ENCODE measurements at regions not wholly inside any gene's neighbourhood (a gene's known extent, or its start where the extent isn't known, plus 50 kb on each side); places are given as distances from the start of the nearest gene placed in this dataset.

DNA sequence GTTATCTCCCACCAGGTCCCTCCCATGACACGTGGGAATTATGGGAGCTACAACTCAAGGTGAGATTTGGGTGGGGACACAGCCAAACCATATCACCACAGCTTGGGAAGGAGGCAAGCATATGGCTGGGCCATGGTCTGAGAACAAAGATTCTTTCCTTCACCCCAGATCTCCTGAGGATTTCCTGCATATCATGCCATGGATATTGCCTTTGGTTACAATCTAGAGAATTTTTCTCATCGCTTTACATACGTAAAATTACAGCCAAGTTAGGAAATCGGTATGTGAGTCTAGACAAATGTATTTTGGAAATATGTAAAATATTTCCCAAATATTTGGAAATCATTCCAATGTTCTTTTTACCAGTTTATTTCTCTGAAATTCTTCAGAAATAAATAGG, 398.3 kb downstream of the RFC3 start:
- Mint-ChIP-seq H3K27ac (no peak overlapping the region), H3K4me1 (no peaks in the 10 kb centered on the region), H3K4me3 (no peak overlapping the region), H3K27me3 (ENCODE audit: low read depth) (no peaks in the 10 kb centered on the region), H3K36me3 (ENCODE audit: insufficient read depth in 1 of 3, low read depth in 3 of 3) (no peaks in the 10 kb centered on the region), H3K9me3 (no peaks in the 10 kb centered on the region)
- Histone ChIP-seq H3K9me3 (ENCODE audit: control insufficient read depth, low read depth, low read length) (no peaks in the 10 kb centered on the region), H3K23ac (ENCODE audit: insufficient read length, low read depth, low read length) (no peak overlapping the region), H3K14ac (ENCODE audit: insufficient read depth, low read length) (no peak overlapping the region), H4K20me1 (ENCODE audit: control insufficient read depth, insufficient read depth, insufficient read length) (no peaks in the 10 kb centered on the region), H2BK120ac (ENCODE audit: low read depth, low read length, poor library complexity, severe bottlenecking) (no peak overlapping the region), H3K23me2 (ENCODE audit: insufficient read length, low read depth, low read length, poor library complexity, severe bottlenecking) (no peaks in the 10 kb centered on the region), H3K79me2 (ENCODE audit: insufficient read depth, low read length) (no peaks in the 10 kb centered on the region), H2BK15ac (ENCODE audit: low read depth, low read length) (no peak overlapping the region), H3K79me1 (ENCODE audit: insufficient read depth, low read depth, low read length, poor library complexity, severe bottlenecking) (no peaks in the 10 kb centered on the region), H2BK5ac (ENCODE audit: insufficient read length, low read length) (no peak overlapping the region), H3T11ph (ENCODE audit: low read length) (no peak overlapping the region), H4K8ac (replicated peaks; ENCODE audit: insufficient read length, low read depth, low read length) (no peak overlapping the region), H2AFZ (ENCODE audit: low read length) (no peak overlapping the region), H3K56ac (ENCODE audit: insufficient read length, low read depth, low read length) (no peak overlapping the region), H3K27ac (ENCODE audit: insufficient read length, low read depth, low read length) (no peak overlapping the region), H3K4me2 (ENCODE audit: insufficient read depth, insufficient read length, low read length) (no peak overlapping the region), H2BK12ac (ENCODE audit: insufficient read length, low read depth, low read length) (no peak overlapping the region), H3K4me1 (ENCODE audit: insufficient read depth, low read length) (no peaks in the 10 kb centered on the region), H3K4ac (ENCODE audit: low read depth, low read length) (no peak overlapping the region), H4K91ac (ENCODE audit: insufficient read length, low read depth, low read length) (no peak overlapping the region), H3K18ac (ENCODE audit: insufficient read length, low read depth, low read length) (no peak overlapping the region), H2BK20ac (ENCODE audit: low read depth, low read length, poor library complexity, severe bottlenecking) (no peak overlapping the region), H3K27me3 (ENCODE audit: insufficient read depth, low read length) (no peaks in the 10 kb centered on the region), H2AK5ac (ENCODE audit: insufficient read length, low read length) (no peak overlapping the region), H4K5ac (ENCODE audit: insufficient read length, low read depth, low read length) (no peak overlapping the region), H3K9ac (ENCODE audit: extremely low read depth, insufficient read length, low read length) (no peak overlapping the region)
- no peak for TF ChIP-seq CTCF (conservative IDR thresholded peaks at IDR 0.05)
- no CpG with 5 or more reads among the region's 4 CpGs for WGBS (ENCODE audit: extremely low coverage, insufficient read length, low lambda C conversion rate)
- DNase-seq, result no peak

All from H9 (cell line).